CD4-positive, alpha-beta T cell treated with Interleukin-15 for 1 hour (primary cell): ENCODE measurements at regions not wholly inside any gene's neighbourhood (a gene's known extent, or its start where the extent isn't known, plus 50 kb on each side); places are given as distances from the start of the nearest gene placed in this dataset.
A peak's percentile ranks its signal among the peaks of the same experiment; 100 is the strongest.

Experiments
- DNase-seq: peaks from one replicate; pipeline ENCODE4 v3.0.0-alpha.2; 2020

DNA sequence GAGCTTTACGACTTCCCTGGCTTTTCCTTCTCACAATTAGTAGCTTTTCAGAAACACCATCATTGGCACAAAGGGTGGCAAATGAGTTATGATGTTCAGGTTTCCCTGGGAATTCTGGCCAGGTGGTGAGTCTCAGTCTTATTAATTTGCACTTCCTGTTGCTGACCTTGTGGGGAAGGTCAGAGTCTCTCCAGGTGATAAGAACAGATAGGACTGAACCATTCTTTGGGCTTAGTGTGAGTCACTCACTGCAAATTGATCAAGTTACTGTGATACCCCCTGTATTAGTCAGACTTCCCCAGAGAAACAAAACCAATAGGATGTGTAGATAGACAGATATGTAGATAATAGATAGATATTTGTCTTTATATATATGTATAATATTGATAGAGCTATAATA, 53.8 kb upstream of the RANBP3L start:
- DNase-seq: no peak

DNA sequence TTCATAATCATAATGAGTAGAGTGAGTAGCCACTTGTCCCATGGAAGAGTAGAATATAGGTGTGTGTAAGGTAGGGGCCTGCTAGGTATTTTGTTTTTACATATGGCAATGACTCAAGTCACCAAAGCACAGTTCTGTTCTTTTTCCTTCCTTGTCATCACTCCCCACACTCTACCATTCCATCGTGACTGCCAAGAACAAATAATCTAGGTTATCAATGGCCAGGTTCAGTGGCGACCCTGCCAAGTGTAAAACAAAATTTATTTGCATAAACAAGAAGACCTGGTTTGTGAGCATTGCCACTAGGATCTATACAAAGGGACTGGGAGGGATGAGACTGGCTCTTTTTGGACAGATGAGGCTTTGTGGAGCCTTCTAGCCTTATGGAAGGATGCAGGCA, 55.2 kb upstream of the RANBP3L start:
- no peak for DNase-seq

DNA sequence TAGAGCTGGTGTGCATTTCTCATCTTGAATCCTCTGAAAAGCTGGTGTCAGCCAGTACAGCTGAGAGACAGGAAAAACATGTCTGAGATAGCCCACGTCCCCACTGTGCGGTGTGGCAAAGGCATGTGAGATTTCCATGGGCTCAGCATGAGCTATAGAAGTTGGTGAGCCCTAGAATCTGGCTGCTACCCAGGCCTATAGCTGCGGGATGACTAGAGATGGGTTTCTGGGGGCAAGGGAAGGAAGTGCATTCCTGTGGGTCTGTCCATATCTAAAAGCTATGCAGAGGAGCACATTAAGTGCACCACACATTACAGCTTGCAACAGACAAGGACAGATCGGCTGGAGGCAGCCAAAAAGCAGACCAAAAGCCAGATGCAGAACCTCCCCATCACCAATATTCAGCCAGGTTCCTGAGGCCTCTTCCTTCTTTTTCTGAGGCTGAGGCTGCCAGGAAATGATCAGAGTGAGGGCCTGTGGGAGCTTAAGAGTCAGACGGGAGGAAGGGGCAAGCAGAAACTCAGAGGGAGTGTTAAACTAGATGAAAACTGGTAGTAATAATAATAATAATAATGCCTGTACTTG, 55.8 kb upstream of the RANBP3L start:
- no peak for DNase-seq

DNA sequence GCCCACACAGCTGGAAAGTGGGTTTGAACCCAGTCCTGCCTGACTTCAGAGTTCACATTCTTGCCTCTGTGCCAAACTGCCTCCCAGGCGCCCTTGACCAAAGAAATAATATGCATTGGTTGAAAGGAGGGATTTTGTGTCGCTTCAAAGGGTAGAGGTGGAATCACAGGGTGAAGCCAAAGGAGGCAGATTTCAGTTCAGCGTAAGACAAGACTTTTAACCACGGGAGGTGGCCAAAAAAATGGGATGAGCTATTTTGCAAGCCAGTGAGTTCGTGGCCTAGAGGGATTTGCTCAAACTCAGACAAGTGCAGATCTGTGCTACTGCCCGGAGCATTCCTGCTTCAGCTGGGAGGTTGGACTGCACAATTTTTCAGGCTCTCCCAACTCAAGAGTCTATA, 57.6 kb upstream of the RANBP3L start:
- DNase-seq: no peak

DNA sequence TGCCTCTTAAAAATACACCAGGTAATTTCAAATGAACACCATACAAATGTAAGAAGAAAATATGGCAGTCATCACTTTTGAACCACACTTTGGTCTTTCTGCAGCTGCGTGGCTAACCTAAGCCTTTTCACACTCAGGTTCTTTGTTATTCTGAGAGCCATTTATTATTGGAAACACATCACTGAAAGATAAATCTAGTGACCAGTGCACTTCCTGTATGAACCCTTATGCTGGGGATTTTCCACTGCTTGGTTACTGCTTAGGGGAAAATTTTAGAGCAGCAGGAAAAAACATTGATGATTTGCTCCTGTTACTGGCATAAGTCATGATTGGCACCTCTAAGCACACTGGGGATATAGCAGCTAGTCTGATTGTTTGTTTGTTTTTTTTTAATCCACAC, 58.6 kb upstream of the RANBP3L start:
- no peak for DNase-seq

DNA sequence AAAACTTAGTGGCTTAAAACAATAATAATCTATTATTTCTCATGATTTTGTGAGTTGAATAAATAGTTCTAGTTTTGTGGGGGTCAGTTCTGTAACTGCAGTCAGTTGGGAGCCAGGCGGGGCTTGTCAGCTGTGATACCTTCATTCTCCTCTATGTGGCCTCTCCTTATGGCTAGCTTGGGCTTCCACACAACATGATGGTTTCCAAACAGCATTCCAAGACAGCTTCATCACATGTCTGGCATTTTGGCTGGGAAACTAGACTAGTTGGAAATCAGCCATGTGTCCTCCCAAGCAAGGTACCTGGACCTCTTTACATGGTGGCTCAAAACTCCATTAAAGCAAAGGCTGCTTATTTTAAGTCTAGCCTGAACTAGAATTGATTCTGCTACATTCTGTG, 61.4 kb upstream of the RANBP3L start:
- no peak for DNase-seq

DNA sequence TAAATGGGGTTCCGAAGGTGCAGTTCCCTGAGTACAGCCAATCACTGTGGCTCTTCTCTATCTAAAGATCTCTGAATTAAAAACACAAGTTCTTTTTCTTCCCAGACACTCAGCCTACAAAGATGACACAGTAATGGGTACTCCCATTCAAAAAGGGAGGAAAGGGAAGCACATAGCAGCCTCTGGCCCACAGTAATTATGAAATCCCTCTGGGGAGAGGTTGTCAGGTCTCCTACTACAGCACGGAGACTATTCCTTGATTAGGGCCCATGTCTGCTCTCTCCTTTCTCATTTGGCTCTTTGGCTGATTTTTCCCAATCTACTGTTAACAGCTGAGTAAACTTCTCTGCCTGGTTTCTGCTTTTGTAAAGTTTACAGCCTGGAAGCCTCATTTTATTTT, 62.0 kb upstream of the RANBP3L start:
- DNase-seq: no peak

DNA sequence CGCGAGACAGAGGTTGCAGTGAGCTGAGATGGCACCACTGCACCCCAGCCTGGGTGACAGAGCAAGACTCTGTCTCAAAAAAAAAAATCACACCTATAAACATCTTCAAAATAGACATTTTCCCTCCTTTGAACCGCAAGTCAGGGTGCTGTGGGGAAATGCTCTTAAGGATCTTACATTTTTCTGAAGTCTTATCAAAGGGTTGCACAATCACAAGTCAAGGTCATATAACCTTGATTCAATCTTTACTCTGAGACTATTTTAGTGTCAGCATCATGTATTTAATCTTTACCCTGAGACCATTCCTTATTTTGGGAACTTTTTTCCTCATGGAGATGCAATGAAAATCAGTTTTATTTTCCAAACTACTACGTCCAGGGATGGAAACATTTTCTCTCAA, 62.8 kb upstream of the RANBP3L start:
- DNase-seq: no peak

DNA sequence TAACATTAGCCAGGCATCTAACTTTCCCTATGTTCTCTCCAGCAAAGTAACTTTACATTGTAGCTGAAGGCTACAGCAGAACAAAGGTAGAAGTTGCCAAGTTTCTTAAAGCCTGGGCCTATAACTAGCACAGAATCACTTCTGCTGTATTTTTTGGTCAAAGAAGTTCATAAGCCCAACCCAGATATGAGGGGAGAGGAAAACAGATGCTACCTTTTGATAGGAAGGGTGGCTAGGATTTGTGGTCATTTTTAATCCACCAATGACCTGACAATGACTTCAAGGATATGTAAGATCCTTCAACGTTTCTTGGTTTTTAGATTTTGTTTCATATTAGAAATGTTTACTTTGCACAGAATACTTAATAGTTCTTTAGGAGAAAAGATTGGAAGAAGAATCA, 64.2 kb upstream of the RANBP3L start:
- DNase-seq: no peak

DNA sequence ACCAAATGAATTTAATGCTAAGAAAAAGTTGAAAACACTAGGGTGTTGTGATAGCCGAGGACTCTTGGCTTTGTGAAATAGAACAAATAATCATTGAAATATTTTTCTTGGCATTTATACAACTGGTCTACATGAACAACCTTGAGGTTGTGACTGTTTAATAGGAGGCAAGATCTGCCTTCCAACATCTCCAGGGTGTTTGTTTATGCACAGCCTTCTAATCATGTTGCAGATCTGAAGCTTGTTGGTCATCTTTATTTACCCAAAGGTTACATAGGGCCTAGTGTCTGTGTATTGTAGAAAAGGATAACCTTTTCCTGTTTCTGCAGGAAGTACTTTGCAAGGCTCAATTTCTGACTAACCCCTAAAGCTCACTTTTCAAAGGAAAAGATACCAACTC, 65.2 kb upstream of the RANBP3L start:
- DNase-seq: no peak

DNA sequence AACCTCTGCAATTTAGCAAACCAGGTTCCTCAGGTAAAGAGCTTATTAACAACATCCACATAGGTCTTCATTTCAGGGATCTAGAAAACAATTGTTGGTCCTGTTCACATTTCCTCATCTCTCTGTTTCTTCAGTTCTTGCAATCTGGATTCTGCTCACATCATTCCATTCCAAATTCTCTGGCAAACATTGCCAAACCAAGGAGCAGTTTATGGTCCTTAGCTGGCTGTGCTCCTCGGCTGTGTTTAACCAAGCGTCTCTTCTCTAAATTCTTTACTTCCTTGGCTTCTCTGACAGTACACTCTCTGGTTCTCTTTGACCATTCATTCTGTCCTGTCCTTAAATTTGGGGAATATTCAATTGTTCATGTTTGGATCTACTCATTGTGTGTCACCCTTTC, 65.8 kb upstream of the RANBP3L start:
- no peak for DNase-seq

DNA sequence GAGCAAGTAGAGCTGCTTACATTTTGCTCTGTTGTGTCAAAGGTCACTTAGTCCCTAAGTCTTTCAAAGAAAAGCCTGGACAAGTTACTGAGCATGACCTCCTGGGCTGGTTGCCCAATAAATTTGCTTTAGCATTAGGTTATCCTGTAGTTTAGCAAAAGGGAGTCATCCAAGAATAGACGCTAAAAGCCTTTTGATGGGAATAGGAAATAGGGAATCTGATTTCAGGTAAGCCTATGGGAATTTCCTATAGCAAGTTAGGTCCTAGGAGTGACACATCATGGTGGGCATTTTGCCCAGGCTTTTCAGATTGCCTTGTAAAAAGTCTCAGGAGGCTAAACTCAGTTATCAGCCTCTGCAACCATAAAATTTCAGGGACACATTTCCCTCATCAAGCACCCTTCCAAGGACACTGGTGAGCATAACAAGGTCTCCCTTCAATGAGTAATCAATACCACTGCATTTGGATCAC, 67.6 kb upstream of the RANBP3L start:
- DNase-seq: no peak

DNA sequence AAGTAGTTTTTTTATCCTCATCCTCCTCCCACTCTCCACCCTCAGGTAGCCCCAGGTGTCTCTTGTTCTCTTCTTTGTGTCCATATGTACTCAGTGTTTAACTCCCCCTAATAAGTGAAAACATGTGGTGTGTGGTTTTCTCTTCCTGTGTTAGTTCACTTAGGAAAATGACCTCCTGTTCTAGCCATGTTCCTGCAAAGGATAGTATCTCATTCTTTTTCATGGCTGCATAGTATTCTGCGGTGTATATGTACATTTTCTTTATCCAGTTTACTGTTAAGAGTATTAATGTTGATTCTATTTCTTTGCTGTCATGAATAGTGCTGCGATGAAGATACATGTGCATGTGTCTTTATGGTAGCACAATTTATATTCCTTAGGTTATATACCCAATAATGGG, 68.4 kb upstream of the RANBP3L start:
- DNase-seq: no peak

DNA sequence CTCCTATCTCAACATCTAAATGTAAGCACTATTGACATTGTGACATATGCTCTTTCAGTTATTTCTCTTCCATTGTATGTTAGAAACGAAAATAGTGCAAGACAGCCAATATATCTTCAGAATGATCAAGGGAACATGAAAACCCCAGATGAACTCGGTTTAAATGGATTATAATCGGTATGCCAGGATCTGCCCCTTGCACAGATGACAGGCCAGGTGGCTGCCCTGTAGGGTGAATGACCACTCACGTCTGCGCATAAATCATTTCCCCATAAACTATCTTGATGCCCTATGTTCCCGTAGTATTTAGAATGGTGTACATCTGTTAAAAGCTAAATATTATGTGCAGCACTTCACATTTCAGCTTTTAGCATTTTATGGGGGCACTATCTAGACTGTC, 69.7 kb upstream of the RANBP3L start:
- DNase-seq: no peak

DNA sequence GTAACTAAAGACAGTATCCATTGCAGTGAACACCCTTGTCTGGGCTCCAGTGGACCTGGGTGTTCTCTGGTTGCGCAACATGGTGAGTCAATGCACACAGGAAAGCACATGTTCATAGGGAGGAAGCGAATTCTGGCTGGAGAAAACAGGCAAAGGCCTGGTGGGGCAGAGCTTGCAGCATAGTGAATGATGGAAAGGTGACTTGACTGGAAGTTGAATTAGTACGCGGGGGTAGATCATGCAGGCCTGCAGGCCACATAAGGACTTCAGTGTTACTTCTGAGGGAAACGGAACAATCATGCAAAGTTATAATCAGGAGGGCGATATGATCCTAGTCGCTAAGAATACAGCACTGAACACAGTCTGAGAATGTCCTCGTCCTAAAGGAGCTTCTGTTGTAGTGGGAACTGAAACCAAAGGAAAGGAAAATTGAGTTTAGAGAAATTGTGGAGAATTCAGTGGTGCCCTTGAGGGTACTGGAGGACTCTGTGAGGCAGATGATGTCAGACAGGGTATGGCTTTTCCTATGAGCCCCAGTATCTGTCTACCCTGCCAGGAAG, 71.9 kb upstream of the RANBP3L start:
- peak; percentile 69 for DNase-seq

DNA sequence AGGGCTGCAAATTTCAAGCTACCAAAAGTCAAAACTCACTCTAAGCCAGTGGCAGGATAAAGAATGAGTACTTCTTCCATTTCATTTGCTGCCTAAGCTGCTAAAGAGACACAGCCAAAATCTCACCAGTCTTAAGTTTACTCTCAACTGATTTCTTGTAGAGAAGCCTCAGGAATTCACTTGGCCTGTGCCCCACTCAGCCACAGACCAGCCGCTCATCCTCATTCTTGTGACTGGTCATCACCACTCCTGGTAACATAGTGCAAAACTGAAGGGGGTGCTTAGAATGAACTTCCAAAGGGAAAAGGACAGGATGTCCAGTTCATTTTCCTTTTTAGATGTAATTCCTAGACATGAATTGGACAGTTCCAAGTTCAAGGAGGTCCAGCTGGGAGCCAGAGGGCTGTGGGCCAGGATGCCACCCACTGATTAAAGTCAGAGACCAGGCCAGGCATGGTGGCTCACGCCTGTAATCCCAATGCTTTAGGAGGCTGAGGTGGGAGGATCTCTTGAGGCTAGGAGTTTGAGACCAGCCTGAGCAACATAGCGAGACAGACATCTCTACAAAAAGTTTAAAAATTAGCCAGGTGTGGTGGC, 72.7 kb upstream of the RANBP3L start:
- DNase-seq: no peak

DNA sequence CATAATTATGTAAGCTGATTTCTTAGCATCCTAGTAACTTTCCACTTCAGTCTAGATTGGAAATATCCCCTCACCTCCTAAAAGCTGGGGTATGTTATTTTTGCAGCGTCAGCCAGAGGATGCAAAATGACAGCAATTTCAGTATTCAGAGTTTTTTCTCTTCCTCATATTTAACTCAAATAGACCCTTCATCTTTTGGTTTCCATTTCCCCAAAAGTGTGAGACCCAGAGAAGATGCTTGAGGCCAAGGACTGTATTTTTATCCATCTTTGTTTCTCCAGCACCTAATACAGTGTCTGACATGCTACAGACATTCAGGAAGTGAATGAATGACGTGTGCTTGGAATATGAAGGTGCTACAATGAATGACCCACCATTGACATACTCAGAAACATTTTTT, 75.5 kb upstream of the RANBP3L start:
- DNase-seq: no peak

DNA sequence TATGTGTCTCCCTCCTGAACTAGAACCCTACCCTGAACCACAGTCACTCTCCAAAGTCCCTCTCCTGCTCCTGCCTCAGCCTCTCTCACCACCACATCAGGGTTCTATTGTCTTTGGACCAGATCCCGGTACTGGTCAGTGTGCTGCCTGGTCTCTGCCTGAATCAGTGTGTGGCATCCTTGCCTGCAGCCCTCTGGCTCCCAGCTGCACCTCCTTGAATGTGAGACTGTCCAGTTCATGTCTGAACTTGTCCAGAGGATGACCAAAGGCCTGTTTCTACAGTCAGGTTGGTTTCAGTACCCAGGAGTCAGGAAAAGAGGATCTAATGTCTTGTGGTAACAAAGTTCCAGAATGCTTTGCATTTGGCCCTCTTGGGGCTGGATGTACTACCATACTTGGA, 76.8 kb upstream of the RANBP3L start:
- no peak for DNase-seq

DNA sequence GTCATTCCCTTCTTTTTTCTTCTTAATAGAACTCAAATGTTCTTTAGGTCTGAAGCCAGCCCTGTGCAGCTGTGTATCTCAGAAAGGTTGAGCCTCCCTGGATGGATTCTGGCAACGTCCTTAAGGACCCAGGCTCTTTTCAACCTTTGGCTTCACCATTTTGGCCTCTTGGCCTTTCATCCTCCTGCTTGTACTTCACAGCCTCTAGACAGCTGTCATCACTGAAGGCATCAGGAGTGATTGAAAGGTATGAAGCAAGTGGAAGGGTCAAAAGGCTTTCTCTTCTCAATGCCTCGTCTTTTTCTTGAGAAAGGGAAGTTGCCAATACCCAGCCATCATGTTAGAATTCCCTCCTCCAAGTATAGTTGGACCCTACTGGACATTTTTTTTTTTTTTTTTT, 81.2 kb upstream of the RANBP3L start:
- DNase-seq: no peak

DNA sequence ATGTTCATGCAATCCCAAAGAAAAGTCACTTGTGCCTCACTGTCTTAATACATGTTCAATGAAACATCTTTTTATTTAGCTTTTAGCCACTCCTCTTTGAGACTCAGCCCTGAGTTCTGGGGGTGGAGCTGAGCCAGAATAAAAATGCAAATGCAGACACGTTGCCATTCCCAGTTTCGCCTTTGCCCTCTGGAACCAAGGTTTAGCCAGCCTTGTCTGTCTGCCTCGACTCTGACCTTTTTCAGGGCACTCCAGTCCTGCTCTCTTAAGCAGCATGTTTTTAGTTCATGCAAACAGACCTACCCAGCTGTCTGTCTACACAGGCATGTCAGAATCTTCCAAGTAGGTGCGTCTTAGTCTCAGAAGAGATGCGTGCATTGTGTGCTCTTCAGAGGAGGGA, 82.2 kb upstream of the RANBP3L start:
- no peak for DNase-seq

DNA sequence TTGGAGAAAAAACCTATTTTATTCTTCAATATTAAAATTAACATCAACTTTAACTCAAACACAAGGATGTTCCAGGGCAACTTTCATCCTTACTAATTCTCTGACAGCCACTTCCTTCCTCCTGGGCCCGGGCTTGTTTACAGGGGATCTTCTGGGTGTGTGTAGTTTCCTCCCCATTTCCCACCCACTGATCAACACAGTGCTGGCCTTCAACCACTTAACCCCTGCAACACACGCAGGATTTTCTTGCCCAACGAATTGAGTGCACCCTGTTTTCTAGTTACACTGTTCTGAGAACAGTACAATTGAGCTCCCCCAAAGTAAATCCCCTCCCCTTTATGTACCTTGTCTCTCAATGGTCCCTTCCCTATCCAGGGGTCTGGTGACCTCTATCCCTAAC, 83.1 kb upstream of the RANBP3L start:
- no peak for DNase-seq

DNA sequence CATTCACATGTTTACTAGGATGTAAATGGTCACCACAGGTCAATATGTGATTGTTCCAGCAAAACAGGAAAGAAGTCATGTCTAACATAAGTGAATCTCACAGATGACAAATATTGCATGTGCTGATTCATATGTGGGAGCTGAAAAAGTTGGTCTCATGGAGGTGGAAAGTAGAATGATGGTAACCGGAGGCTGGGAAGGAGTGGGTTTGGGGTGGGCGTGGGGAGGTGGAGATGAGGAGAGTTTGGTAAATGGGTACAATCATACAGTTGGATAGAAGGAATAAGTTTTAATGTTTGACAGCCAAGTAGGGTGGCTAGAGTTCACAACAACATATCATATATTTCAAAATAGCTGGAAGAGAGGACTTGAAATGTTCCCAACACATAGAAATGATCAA, 83.8 kb upstream of the RANBP3L start:
- DNase-seq: no peak

DNA sequence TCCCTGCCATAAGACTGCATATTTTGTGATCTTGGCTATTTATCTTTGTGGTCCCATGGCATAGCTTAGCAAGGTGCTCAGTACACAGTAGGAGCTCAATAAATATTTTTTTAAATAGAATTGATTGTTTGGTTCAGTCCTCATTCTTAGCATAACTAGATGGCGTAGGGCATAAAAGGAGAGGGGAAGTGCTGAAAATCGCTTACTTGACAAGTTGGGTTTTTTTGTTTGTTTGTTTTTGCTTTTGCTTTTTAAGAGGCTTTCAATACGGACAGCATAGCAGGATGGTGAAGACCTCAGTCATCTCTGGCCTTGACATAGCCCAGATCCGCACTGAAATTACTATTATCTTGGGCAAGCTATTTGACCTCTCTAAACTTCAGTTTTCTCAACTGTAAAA, 86.6 kb upstream of the RANBP3L start:
- DNase-seq: no peak

DNA sequence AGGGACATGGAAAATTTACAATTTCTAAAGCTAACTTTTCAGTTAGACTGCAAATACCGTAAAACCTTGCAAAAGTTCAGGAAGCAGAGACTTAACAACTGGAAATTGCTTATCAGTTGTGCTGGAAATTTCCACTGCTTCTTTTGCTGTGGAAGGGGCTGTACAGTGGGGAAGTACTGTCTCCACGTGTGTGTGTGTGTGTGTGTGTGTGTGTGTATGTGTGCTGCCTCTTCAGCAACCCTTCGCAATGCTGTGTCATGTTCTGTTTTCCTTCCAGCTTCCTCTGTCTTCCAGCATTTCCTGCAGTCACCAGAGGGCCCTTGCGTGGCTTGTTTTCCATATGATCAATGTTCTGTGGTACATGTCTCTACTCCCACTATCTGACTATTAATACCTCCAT, 87.5 kb upstream of the RANBP3L start:
- peak; percentile 25 for DNase-seq

DNA sequence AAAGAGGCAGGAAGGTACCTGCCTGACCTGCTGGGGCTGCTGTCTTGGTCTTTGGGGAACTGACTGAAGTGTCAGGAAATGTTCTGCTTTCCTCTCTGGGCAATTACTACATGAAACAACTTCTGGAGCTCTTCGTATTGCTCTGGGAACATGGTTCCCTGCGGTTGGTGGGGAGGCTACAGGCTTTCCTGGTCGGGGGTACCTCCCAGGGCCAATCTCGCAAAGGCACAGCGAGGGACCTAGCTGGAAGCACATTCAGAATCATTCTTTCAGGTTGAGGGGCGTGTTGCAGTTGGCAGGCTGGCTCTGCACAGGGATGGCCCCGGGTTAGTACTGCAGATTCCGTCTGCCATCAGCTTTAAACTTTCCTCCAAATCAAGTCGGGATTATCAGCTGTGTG, 88.9 kb upstream of the RANBP3L start:
- no peak for DNase-seq
